ENCODE measurements at regions not wholly inside any gene's neighbourhood (a gene's known extent, or its start where the extent isn't known, plus 50 kb on each side); places are given as distances from the start of the nearest gene placed in this dataset.
A peak's percentile ranks its signal among the peaks of the same experiment; 100 is the strongest.
"Not testable (repeated sequence)": the region's sequence is repeated elsewhere in the genome, so short reads cannot be mapped to it uniquely, and the experiment has no call there.

DNA sequence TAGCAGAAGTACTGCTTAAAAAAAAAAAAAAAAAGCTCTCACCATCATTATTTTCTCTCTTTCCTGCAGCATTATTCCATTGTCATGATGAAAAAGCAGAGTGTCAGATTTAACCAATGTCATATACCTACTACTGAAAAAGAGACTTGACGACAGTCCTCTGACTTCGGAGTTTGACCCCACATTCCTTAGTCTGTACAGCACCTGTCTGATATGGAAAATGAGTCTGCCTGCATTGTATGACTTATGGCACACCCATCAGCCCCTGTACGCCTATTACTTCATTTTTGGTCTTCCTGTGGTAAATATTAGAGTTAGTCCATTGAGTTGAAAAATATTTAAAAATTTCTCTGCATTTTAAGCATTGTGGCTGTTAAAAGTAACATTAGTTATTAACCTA, 54.5 kb upstream of the NOX4 start:
- H3K4me3 ChIP-seq = no peak overlapping the region
- no peaks in the 10 kb centered on the region for H3K4me1 ChIP-seq (replicated peaks)
- H3K27me3 ChIP-seq (replicated peaks; ENCODE audit: insufficient read depth) = no peaks in the 10 kb centered on the region
- no peak for DNase-seq (ENCODE audit: low spot score)
- no peaks in the 10 kb centered on the region for H3K9me3 ChIP-seq
- H3K27ac ChIP-seq = no peak overlapping the region
- 87% methylated on average over 3 of the region's 3 CpGs for WGBS
- intact Hi-C loops (cut with DNase I) = no loop called here
- no peak for TF ChIP-seq POLR2AphosphoS5 (IDR thresholded peaks at IDR 0.05)
- TF ChIP-seq POLR2A (IDR thresholded peaks at IDR 0.05) = no peak
- TF ChIP-seq, protein P1, sequence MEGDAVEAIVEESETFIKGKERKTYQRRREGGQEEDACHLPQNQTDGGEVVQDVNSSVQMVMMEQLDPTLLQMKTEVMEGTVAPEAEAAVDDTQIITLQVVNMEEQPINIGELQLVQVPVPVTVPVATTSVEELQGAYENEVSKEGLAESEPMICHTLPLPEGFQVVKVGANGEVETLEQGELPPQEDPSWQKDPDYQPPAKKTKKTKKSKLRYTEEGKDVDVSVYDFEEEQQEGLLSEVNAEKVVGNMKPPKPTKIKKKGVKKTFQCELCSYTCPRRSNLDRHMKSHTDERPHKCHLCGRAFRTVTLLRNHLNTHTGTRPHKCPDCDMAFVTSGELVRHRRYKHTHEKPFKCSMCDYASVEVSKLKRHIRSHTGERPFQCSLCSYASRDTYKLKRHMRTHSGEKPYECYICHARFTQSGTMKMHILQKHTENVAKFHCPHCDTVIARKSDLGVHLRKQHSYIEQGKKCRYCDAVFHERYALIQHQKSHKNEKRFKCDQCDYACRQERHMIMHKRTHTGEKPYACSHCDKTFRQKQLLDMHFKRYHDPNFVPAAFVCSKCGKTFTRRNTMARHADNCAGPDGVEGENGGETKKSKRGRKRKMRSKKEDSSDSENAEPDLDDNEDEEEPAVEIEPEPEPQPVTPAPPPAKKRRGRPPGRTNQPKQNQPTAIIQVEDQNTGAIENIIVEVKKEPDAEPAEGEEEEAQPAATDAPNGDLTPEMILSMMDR (IDR thresholded peaks at IDR 0.05) = no peak
- H3K36me3 ChIP-seq = no peaks in the 10 kb centered on the region

GRCh38 chr11:89555781-89556180, 64.6 kb upstream of the NOX4 start:
- DNase-seq (ENCODE audit: low spot score); H3K4me1 ChIP-seq (replicated peaks); intact Hi-C loops (cut with DNase I); H3K9me3 ChIP-seq; H3K27me3 ChIP-seq (replicated peaks; ENCODE audit: insufficient read depth); H3K4me3 ChIP-seq; H3K27ac ChIP-seq; H3K36me3 ChIP-seq: not testable (repeated sequence)
- 60% methylated on average over 1 of the region's 1 CpG for WGBS

DNA sequence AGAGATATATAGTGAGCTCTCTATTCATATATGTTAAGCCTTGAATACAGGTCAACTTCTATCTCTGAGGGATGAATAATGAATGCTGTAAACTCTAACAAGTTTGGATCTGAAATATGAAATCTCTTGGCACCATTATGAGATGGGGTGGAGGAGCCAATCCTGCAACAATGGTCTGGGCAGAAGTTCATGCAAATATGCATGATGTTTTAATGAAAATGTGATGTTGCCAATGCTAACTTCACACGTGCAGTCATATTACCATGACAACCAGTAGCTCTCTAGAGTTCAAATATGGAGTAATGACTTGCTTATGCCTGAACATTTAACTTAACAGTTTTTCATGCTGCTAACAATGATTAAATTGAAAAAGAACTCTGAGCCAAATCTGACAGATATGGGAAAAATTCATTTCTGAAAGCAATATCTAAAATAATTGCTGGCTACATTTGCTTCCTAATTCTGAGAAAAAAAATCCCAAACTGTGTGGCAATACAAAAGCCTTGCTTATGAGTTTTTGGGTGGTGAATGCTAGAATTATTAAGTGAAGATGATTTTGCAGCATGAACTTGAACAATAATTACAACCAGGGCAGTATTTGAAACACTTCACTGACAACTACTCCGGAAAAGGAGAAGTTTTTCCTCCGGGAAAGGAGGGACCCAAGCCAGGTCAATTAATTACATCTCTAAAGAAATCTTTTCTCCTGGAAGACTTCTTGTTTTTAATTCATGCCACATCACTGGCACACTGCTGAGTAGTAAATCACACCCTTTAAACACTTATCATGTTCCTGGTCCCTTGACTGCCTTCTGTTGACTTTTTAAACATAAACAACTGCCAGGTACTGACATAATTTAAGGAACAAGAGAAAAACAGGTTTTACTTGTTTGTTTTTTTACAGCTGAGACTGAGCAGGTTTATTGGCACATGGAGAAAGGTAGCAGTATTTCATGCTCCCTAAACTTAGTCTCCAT, 65.8 kb upstream of the NOX4 start:
- H3K27ac ChIP-seq = not testable (repeated sequence)

DNA sequence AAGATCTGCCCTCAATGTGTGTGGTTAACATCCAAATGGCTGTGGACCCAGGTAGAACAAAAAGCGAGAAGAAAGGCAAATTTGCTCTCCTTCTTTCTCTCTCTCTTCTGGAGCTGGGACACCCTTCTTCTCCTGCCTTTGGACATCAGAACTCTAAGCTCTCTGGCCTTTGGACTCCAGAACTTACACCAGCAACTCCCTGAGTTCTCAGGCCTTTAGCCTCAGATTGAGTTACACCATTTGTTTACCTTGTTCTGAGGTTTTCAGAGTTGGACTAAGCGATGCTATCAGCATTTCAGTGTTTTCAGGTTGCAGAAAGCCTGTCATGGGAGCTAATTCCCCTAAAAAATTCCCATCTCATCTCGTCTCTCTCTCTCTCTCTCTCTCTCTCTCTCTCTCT, 69.4 kb upstream of the NOX4 start:
- intact Hi-C loops (cut with DNase I); H3K4me1 ChIP-seq (replicated peaks); H3K27ac ChIP-seq; H3K36me3 ChIP-seq; DNase-seq (ENCODE audit: low spot score); H3K27me3 ChIP-seq (replicated peaks; ENCODE audit: insufficient read depth); H3K9me3 ChIP-seq; H3K4me3 ChIP-seq: not testable (repeated sequence)
- WGBS = 52% methylated on average over 3 of the region's 3 CpGs

More for the DNA sequence above, 65.8 kb upstream of the NOX4 start:
- H3K27me3 ChIP-seq (replicated peaks; ENCODE audit: insufficient read depth); H3K36me3 ChIP-seq; H3K9me3 ChIP-seq; intact Hi-C loops (cut with DNase I); H3K4me1 ChIP-seq (replicated peaks); H3K4me3 ChIP-seq: not testable (repeated sequence)
- peak; percentile 48 for DNase-seq (ENCODE audit: low spot score)
- peak; percentile 93 for TF ChIP-seq POLR2AphosphoS5 (IDR thresholded peaks at IDR 0.05)
- 7% methylated on average over 3 of the region's 3 CpGs for WGBS

GRCh38 chr11:89562731-89563130, 71.6 kb upstream of the NOX4 start:
- H3K4me1 ChIP-seq (replicated peaks); H3K27me3 ChIP-seq (replicated peaks; ENCODE audit: insufficient read depth); H3K36me3 ChIP-seq; DNase-seq (ENCODE audit: low spot score); H3K9me3 ChIP-seq; H3K27ac ChIP-seq; intact Hi-C loops (cut with DNase I); H3K4me3 ChIP-seq: not testable (repeated sequence)
- WGBS = 100% methylated on average over 2 of the region's 2 CpGs

GRCh38 chr11:89566972-89567371, 75.8 kb upstream of the NOX4 start:
- WGBS = 94% methylated on average over 4 of the region's 4 CpGs
- TF ChIP-seq POLR2AphosphoS5 (IDR thresholded peaks at IDR 0.05) = no peak
- no peak for TF ChIP-seq POLR2A (IDR thresholded peaks at IDR 0.05)
- H3K27me3 ChIP-seq (replicated peaks; ENCODE audit: insufficient read depth) = no peaks in the 10 kb centered on the region
- intact Hi-C loops (cut with DNase I) = no loop called here
- no peak overlapping the region for H3K27ac ChIP-seq
- H3K4me1 ChIP-seq (replicated peaks) = no peaks in the 10 kb centered on the region
- no peaks in the 10 kb centered on the region for H3K36me3 ChIP-seq
- no peak overlapping the region for H3K4me3 ChIP-seq
- no peaks in the 10 kb centered on the region for H3K9me3 ChIP-seq
- no peak for DNase-seq (ENCODE audit: low spot score)

- DNase-seq (ENCODE audit: low spot score); H3K27me3 ChIP-seq (replicated peaks; ENCODE audit: insufficient read depth); H3K36me3 ChIP-seq; H3K9me3 ChIP-seq; intact Hi-C loops (cut with DNase I); H3K4me3 ChIP-seq; H3K27ac ChIP-seq; H3K4me1 ChIP-seq (replicated peaks): not testable (repeated sequence)
- 77% methylated on average over 5 of the region's 5 CpGs for WGBS
Measured at GRCh38 chr11:89569387-89569786, 78.2 kb upstream of the NOX4 start.

GRCh38 chr11:89571706-89572105, 80.5 kb upstream of the NOX4 start:
- DNase-seq (ENCODE audit: low spot score); intact Hi-C loops (cut with DNase I); H3K4me3 ChIP-seq; H3K9me3 ChIP-seq; H3K27me3 ChIP-seq (replicated peaks; ENCODE audit: insufficient read depth); H3K36me3 ChIP-seq; H3K27ac ChIP-seq; H3K4me1 ChIP-seq (replicated peaks): not testable (repeated sequence)
- WGBS = 90% methylated on average over 2 of the region's 2 CpGs

GRCh38 chr11:89575846-89576245, 84.7 kb upstream of the NOX4 start:
- H3K4me1 ChIP-seq (replicated peaks); H3K36me3 ChIP-seq; H3K27me3 ChIP-seq (replicated peaks; ENCODE audit: insufficient read depth); H3K4me3 ChIP-seq; intact Hi-C loops (cut with DNase I); H3K9me3 ChIP-seq; H3K27ac ChIP-seq; DNase-seq (ENCODE audit: low spot score): not testable (repeated sequence)

DNA sequence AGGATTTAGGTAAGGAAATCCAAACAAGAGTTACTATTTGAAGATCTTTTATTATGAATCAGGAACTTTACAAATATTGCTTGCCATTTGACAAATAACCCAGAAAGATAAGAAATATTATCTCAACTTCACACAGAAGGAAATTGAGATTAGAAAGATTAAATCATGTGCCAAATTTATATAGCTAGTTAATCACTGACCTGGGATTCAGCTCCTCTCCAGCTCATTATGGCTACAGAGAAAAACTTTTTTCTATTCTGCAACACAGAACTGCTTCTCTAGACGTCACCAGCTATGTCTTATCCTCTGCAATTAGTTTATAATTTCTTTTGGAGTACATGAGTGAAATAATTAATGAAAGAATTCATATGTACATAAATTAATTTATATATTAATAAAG, 86.3 kb upstream of the NOX4 start:
- H3K27ac ChIP-seq; DNase-seq (ENCODE audit: low spot score); H3K9me3 ChIP-seq; H3K4me3 ChIP-seq; H3K4me1 ChIP-seq (replicated peaks); H3K36me3 ChIP-seq; H3K27me3 ChIP-seq (replicated peaks; ENCODE audit: insufficient read depth); intact Hi-C loops (cut with DNase I): not testable (repeated sequence)
- 42% methylated on average over 1 of the region's 1 CpG for WGBS
